HG03469 (cell line): ENCODE measurements at regions not wholly inside any gene's neighbourhood (a gene's known extent, or its start where the extent isn't known, plus 50 kb on each side); places are given as distances from the start of the nearest gene placed in this dataset.

ENCODE experiments used
- ATAC-seq: cut with Tn5 transposase; IDR thresholded peaks from one replicate; pipeline ENCODE4 v1.9.1; 2021; ENCODE audit warnings: mild to moderate bottlenecking, moderate library complexity, moderate number of reproducible peaks; ENCODE audit not compliant: unreplicated experiment

DNA sequence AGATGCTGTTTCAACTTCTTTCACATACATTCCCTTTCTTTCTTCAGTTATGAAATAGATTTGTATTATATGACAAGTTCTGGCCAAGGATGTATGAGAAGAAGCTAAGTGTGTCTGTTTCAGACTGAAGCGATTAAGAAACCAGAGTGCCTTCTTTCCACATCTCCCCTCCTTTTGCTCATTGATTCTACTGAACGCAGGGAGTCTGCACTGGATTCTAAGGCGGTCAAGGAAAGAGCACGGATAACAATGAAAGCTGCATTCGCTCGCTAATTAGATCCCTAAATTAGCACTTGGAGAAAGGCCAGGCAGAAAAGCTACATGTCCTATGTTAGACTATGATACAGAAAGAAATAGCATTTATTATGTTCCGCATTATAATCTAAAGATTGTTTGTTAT lies 267.7 kb downstream of the HAO1 start:
- no peak for ATAC-seq

- ATAC-seq = no peak
These were observed 266.4 kb downstream of the HAO1 start for GRCh38 chr20:7673841-7674240.

GRCh38 chr20:7682916-7683315 lies 257.3 kb downstream of the HAO1 start:
- ATAC-seq = no peak

- no peak for ATAC-seq
These were observed 253.2 kb downstream of the HAO1 start for GRCh38 chr20:7687065-7687464.

DNA sequence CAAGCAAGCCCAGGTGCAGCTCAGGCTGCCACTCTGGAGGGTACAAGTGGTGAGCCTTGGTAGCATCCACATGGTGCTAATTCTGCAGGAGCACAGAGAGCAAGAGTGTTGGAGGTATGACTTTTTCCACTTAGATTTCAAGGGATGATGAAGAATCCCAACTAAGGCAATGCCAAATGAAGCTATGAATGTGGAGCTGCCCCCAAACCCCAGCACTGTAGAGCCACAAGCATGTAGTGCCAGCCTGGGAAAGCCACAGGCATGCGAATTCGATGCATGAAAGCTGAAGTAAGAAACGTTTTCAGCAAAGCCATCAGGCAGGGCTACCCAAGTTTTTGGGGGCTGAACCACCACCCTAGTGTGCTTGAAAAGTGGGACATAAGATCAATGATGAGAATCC lies 251.1 kb downstream of the HAO1 start:
- no peak for ATAC-seq

DNA sequence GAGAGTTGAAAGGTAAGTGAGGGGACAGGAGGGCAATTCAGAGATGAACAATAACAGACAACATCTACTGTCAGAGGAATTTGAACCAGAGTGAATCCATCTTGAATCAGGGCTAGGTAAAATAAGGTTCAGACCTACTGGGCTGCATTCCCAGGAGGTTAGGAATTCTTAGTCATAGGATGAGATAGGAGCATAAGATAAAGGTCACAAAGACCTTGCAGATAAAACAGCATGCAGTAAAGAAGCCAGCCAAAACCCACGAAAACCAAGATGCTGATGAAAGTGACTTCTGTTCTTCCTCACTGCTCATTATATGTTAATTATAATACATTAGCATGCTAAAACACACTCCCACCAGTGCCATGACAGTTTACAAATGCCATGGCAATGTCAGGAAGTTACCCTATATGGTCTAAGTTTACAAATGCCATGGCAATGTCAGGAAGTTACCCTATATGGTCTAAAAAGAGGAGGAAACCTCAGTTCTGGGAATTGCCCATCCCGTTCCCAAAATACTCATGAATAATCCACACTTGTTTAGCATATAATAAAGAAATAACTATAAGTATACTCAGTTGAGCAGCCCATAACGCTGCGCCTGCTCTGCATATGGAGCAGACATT lies 248.5 kb downstream of the HAO1 start:
- ATAC-seq = no peak

- ATAC-seq = no peak
These were observed 247.8 kb downstream of the HAO1 start for GRCh38 chr20:7692478-7692877.

GRCh38 chr20:7693761-7694160 lies 246.5 kb downstream of the HAO1 start:
- ATAC-seq = no peak

- ATAC-seq = no peak
These were observed 245.2 kb downstream of the HAO1 start for GRCh38 chr20:7695051-7695495.

DNA sequence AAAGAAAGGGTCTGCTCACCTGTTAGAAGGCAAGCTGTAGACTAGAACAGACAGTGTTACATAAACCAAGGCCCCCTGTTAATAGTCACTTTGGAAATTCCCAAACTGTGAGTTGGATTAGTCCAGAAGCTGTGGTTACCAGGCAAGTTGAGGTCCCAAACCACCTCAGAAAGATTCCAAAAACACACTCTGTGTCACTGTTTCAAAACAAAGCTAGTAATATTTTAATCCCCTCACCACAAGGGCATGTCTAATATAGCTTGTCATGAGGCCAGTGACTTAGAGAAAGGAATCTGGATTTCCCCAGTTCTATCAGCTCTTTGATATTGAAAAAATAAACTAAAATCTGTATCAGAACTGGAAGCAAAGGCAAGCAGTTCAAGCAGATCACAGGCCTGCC lies 244.6 kb downstream of the HAO1 start:
- ATAC-seq = no peak

DNA sequence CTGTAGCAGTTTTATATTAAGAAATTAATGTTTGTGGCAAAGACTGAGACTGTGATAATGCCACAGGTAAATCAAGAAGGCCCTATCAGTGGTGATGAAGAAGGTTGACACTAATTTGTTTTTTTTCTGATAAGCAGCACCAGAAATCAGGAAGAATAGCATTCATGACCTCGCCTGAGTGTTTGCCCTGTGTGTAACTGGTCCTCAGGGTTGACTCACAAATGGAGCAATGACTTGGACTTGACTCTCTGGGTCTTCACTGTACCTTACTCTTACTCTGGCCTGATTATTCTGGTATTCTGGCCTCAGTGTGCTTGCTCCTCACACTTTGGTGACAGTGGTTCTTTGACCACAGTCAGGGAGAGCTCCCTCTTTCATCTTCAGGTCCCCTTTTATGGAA lies 243.9 kb downstream of the HAO1 start:
- no peak for ATAC-seq

- no peak for ATAC-seq
These were observed 238.1 kb downstream of the HAO1 start for GRCh38 chr20:7702141-7702540.

- no peak for ATAC-seq
These were observed 236.7 kb downstream of the HAO1 start for GRCh38 chr20:7703551-7703961.

- no peak for ATAC-seq
These were observed 236.3 kb downstream of the HAO1 start for GRCh38 chr20:7703996-7704395.

DNA sequence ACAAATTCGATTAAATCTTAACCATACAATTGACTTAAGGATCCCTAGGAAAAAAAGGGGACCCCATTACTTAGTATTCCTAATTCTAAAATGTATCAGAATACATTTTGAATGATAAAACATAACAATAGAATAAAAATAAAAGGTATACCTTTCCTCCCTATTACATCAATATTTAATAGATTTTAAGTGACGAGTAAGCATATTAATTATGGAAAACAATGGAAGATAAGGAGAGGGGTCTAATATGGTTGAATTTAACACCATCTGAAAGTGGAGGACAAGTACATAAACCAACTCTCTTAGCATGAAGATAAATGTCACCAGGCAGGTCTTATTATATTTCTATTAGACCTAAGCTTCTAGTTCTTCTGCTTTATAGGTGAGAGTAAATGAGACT lies 232.1 kb downstream of the HAO1 start:
- ATAC-seq = no peak

- ATAC-seq = no peak
These were observed 231.5 kb downstream of the HAO1 start for GRCh38 chr20:7708782-7709181.

GRCh38 chr20:7710440-7710839 lies 229.8 kb downstream of the HAO1 start:
- no peak for ATAC-seq

- ATAC-seq = no peak
These were observed 227.6 kb downstream of the HAO1 start for GRCh38 chr20:7712661-7713060.

DNA sequence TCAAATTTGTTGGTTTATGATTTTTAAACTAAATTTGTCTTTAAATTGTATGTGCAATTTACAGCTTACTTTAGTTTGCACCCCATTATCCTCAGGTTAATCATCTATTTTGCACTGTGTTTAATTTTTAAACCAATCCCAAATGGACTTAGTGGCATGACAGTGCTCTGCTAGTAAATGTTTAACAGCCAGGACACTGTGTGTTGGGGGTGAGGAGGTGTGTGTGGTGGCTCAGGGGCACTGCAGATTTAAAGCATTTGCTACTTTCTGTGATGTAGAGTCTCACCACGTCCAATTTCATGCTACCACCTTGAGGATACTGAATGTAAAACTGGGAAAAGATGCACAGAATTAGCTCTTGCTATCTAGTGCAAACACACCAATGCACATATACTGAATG lies 225.7 kb downstream of the HAO1 start:
- ATAC-seq = no peak

DNA sequence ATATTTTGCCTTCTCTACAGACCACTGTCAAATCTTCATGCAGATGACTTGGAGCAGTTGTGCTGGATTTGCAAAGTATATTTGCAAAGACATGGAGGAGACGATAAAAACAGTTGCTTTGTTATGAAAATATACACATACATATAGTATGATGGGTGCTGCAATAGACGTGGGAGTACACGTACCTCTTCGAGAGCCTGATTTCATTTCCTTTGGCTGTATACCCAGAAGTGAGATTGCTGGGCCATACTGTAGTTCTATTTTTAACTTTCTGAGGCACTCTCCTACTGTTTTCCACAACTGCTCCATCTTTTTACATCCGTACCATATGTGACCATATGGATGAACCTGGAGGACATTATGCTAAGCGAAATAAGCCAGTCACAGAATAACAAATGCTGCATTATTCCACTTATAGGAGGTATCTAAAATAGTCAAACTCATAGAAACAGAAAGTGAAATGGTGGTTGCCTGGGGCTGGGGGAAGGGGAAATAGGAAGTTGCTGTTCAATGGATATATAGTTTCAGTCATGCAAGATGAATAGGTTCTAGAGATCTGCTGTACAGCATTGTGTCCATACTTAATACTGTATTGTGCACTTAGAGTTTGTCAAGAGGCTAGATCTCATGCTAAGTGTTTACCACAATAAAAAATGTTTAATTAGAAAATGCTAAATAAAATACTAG lies 223.8 kb downstream of the HAO1 start:
- no peak for ATAC-seq

- no peak for ATAC-seq
These were observed 217.7 kb downstream of the HAO1 start for GRCh38 chr20:7722564-7722963.

- ATAC-seq = no peak
These were observed 217.0 kb downstream of the HAO1 start for GRCh38 chr20:7723284-7723683.

DNA sequence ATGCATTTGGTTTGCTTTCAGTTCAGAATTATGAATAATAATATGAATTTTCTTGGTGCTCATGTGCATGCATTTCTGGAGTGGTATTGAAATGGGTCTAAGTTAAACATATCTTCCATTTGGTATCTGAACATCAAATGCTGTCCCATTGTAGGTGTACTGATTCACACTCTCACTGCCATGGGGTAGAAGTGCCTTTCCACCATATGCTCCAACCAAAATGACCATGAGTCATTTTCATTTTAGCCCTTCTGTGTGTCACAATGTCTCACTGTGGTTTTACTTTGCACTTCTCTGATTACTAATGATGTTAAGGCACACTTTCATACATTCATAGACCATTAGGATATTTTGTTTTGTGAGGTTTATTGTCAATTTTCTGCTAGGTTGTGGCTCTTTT lies 211.9 kb downstream of the HAO1 start:
- no peak for ATAC-seq
